Thymus (tissue), 11 donors: ENCODE measurements at regions not wholly inside any gene's neighbourhood (a gene's known extent, or its start where the extent isn't known, plus 50 kb on each side); places are given as distances from the start of the nearest gene placed in this dataset.
A peak's percentile ranks its signal among the peaks of the same experiment; 100 is the strongest.

ENCODE experiments used
- DNase-seq, 9 donors: peaks; one replicate each; pipeline ENCODE4 v3.0.0-alpha.2; 2013; ENCODE audit warnings: low spot score in 9 of 9, low read depth in 6 of 9, missing footprints in 1 of 9
- H3K27ac ChIP-seq, 2 donors: one replicate each; pipeline ENCODE4 v1.5.1; 2013; ENCODE audit warnings: control low read depth in 1 of 2, low read depth in 1 of 2, low read length in 1 of 2, mild to moderate bottlenecking in 1 of 2, moderate library complexity in 1 of 2
- H3K27me3 ChIP-seq, 2 donors: one replicate each; pipeline ENCODE4 v1.5.1; 2013; ENCODE audit warnings: low read length in 1 of 2; ENCODE audit not compliant: control insufficient read depth in 2 of 2, insufficient read depth in 1 of 2
- H3K36me3 ChIP-seq, 2 donors: one replicate each; pipeline ENCODE4 v1.5.1; 2013; ENCODE audit warnings: low read length in 1 of 2, mild to moderate bottlenecking in 1 of 2, moderate library complexity in 1 of 2; ENCODE audit not compliant: control insufficient read depth in 2 of 2, insufficient read depth in 2 of 2
- H3K4me1 ChIP-seq, 2 donors: one replicate each; pipeline ENCODE4 v1.5.1; 2013; ENCODE audit warnings: low read length in 2 of 2; ENCODE audit not compliant: control insufficient read depth in 2 of 2, insufficient read depth in 2 of 2
- H3K4me3 ChIP-seq, 2 donors: one replicate each; pipeline ENCODE4 v1.5.1; 2013; ENCODE audit warnings: low read length in 2 of 2, control low read depth in 1 of 2, mild to moderate bottlenecking in 1 of 2
- H3K9me3 ChIP-seq, 2 donors: one replicate each; pipeline ENCODE4 v1.5.1; 2013; ENCODE audit warnings: low read length in 1 of 2, mild to moderate bottlenecking in 1 of 2; ENCODE audit not compliant: control insufficient read depth in 2 of 2, insufficient read depth in 1 of 2
- WGBS: extraction: QIAGEN DNeasy Blood & Tissue Kit; methylation state at CpG from one replicate; pipeline ENCODE4 v1.1.7; 2013; 5-methylcytosine and 5-hydroxymethylcytosine counted together
- donor health status: healthy.

DNA sequence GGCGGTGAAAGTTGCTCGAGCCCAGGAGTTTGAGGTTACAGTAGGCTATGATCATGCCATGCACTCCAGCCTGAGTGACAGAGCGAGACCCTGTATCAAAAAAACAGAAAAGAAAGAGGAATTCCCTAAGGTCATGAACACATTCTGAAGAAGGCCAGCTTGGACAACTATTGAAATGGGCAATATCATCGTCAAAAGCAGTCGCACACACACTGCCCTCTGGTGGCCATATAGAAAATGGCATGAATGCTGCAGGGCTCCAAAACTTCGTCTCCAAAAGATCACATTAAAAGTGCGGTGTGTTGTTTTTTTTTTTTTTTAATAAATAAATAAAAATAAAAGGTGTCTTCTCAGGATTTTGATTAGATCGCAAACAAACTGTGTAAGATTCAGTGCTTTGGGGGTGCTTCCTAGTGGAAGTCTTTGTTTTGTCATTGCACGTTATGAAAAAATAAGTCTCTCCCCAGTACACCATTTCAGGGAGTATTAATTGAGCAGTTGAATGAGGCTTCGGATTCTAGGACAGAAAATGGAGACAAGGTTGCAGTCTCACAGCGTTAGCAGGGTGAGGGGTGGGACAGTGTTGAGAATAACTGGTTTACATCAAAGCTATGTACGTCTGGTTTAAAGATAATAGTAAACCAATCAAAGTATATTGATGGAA is 87.5 kb upstream of the FMN2 start:
- H3K36me3 ChIP-seq = no peaks in the 10 kb centered on the region
- 55% methylated on average over 12 of the region's 12 CpGs for WGBS
- peak in 2 of 9 donors; percentile 4 to 24 for DNase-seq
- H3K4me1 ChIP-seq = no peaks in the 10 kb centered on the region
- H3K4me3 ChIP-seq = no peak overlapping the region
- H3K27ac ChIP-seq = no peak overlapping the region
- H3K27me3 ChIP-seq = peaks cover 0 to 12% of the 10 kb centered on the region in 2 donors
- H3K9me3 ChIP-seq = no peaks in the 10 kb centered on the region

DNA sequence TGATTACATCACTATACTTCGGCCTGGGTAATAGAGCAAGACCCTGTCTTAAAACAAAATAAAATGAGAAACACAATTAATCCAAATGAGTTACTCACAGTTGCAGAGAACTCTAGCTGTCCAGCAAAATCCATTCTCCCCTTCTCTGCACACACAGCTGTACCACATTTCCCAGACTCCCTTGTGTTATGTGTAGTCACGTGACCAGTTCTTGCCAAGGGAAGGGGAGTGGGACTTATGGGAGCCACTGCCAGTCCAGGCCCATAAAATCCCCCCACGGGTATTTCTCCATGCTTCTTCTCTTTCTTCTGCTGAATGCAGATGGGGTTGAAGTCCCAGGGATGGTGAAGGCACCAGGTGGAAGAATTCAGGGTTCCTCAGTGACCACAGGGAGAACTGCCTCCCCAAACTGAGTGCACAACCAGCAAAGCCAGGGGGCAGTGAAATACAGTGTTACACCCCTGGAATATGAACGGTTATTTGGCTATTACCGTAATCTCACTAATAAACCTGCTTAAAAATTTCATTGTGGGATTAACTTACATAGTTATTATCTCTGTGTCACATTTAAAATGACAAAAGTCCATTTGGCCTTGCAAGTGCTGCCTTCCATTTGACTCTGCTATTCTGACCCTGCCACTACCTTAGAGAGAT is 85.6 kb upstream of the FMN2 start:
- Histone ChIP-seq H3K9me3 (no peaks in the 10 kb centered on the region), H3K4me3 (no peak overlapping the region), H3K27me3 (peaks cover 0 to 2% of the 10 kb centered on the region in 2 donors), H3K27ac (no peak overlapping the region), H3K4me1 (no peaks in the 10 kb centered on the region), H3K36me3 (no peaks in the 10 kb centered on the region)
- no peak for DNase-seq
- WGBS = 89% methylated on average over 5 of the region's 5 CpGs

DNA sequence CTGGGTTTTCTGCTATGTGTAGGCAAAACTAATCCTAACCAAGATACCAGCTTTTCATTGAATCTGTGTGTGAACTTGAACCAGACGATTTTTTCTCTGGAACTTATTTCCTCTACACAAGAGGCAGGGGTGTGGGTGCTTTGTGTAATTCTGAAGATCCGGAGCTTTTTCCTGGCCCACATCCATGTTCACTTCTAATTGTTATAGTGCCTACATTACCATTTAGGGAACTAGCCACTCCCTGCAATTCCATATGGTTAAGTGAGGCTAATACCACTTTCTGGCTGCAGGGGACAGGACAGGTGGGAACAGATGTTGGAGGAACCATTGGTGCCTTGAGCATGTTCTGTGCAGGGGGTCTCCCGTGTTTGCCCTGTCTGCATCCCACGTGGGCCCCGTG is 83.4 kb upstream of the FMN2 start:
- Histone ChIP-seq H3K27me3 (no peaks in the 10 kb centered on the region), H3K27ac (no peak overlapping the region), H3K36me3 (no peaks in the 10 kb centered on the region), H3K4me3 (no peak overlapping the region), H3K9me3 (no peaks in the 10 kb centered on the region), H3K4me1 (no peaks in the 10 kb centered on the region)
- no peak for DNase-seq
- 91% methylated on average over 5 of the region's 5 CpGs for WGBS

DNA sequence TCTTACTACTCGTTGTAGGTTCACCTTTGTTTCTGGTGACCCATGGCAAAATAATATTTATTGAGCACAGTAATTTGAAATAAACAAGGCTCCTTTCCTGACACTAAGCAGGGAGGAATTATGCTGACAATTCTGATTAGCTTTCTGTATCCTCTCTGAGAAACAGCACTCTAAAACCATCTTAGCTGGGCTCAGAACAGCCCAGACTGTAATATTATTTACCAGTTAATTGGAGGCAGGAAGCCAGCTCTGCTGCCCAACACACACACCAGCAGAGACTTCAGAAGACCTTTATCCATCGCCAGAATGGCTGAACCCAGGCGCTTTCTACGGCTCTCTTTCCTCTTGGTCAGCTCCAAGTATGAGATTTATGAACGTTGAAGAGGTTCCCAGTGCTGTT is 77.6 kb upstream of the FMN2 start:
- H3K27me3 ChIP-seq = no peaks in the 10 kb centered on the region
- no peak overlapping the region for H3K27ac ChIP-seq
- no peaks in the 10 kb centered on the region for H3K36me3 ChIP-seq
- H3K9me3 ChIP-seq = no peaks in the 10 kb centered on the region
- DNase-seq = no peak
- H3K4me1 ChIP-seq = no peaks in the 10 kb centered on the region
- no peak overlapping the region for H3K4me3 ChIP-seq
- WGBS = 85% methylated on average over 5 of the region's 5 CpGs

DNA sequence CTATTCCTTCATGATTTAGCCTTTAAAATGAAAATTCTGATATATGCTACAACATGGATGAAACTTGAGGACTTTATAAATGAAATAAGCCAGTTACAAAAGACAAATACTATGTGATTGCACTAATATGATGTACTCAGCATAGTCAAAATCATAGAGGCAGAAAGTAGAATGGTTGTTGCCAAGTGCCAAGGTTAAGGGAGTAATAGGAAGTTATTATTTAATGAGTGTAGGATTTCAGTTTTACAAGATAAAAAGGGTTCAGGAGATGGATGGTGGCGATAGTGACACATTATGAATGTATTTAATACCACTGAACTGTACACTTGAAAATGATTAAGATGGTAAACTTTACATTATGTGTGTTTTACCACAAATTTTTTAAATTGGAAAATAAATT is 73.1 kb upstream of the FMN2 start:
- Histone ChIP-seq H3K27ac (no peak overlapping the region), H3K27me3 (no peaks in the 10 kb centered on the region), H3K4me1 (no peaks in the 10 kb centered on the region), H3K9me3 (no peaks in the 10 kb centered on the region), H3K36me3 (no peaks in the 10 kb centered on the region), H3K4me3 (no peak overlapping the region)
- DNase-seq = no peak
- 47% methylated on average over 1 of the region's 1 CpG for WGBS

DNA sequence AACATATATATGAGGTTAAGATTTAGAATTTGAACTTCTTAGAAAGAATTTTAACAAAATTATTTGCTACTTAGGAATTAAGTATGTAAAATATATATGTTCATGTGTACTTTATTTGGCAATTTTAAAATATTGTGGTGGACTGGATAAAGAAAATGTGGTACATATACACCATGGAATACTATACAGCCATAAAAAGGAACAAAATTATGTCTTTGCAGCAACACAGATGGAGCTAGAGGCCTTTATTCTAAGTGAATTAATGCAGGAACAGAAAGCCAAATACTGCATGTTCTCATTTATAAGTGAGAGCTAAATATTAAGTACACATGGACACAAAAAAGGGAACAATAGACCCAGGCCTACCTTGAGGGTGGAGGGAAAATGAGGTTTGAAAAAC is 72.2 kb upstream of the FMN2 start:
- no peak overlapping the region for H3K4me3 ChIP-seq
- H3K9me3 ChIP-seq = no peaks in the 10 kb centered on the region
- no peaks in the 10 kb centered on the region for H3K36me3 ChIP-seq
- H3K27me3 ChIP-seq = no peaks in the 10 kb centered on the region
- H3K27ac ChIP-seq = no peak overlapping the region
- no peaks in the 10 kb centered on the region for H3K4me1 ChIP-seq
- DNase-seq = no peak

DNA sequence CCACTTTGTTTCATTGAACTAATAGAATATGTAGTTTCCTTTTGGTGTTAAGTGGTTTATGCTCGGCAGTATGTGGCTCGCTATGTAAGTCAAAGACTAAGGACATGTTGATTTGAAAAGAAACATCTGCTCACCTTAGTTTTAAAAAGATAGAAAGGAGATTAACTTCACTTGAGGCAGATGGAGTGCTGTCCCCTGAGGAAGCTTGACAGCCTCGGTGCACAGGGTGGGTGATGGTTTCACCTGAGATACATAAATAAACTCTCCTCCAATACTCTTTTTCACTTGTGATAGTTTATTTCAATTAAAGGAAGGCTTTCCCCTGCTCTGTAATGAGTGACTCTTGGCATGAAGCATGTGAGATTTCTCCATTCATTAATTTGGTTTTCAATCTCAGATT is 70.8 kb upstream of the FMN2 start:
- no peak for DNase-seq
- WGBS = 91% methylated on average over 3 of the region's 3 CpGs
- H3K4me1 ChIP-seq = no peaks in the 10 kb centered on the region
- H3K27me3 ChIP-seq = no peaks in the 10 kb centered on the region
- no peak overlapping the region for H3K4me3 ChIP-seq
- no peaks in the 10 kb centered on the region for H3K36me3 ChIP-seq
- no peak overlapping the region for H3K27ac ChIP-seq
- no peaks in the 10 kb centered on the region for H3K9me3 ChIP-seq

DNA sequence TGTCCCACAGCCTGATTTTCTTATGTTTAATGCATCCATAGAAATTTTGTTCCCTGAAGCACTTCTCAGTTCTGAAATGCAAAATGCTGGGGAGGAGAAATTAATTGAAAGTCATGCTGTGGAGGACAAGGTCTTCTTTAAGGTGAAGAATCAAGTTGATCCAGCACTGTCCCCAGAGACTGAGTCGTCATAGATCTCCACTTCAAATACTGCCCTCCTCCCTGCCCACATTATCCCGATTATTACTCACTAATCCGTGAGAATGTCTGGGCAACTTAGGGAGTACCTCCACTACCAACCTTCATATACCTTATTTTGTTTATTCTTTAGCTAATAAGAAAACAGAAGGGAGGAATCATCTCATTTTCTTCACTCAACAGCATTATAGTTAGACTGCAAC is 70.0 kb upstream of the FMN2 start:
- no peaks in the 10 kb centered on the region for H3K4me1 ChIP-seq
- no peaks in the 10 kb centered on the region for H3K27me3 ChIP-seq
- WGBS = 87% methylated on average over 3 of the region's 3 CpGs
- H3K4me3 ChIP-seq = no peak overlapping the region
- DNase-seq = no peak
- no peaks in the 10 kb centered on the region for H3K9me3 ChIP-seq
- H3K36me3 ChIP-seq = no peaks in the 10 kb centered on the region
- no peak overlapping the region for H3K27ac ChIP-seq

DNA sequence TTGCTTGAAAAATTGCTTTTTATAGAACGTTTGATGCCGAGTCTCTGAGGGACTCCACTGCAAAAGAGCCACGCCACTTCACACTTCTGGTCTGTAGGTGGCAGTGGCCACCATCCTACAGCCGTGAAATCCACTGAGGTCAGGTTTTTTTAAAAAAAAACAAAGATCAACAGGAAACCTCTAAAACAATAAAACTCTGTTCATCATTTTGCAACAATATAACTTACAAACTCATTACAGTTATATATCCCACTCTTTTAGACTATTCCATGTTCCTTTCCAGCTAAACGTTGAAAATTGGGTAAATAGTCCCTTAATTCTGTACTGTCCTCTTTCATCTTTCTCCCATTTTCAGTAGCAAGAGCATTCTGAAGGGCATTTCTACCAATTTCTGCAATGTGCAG is 64.6 kb upstream of the FMN2 start:
- Histone ChIP-seq H3K36me3 (no peaks in the 10 kb centered on the region), H3K27ac (no peak overlapping the region), H3K4me1 (no peaks in the 10 kb centered on the region), H3K27me3 (no peaks in the 10 kb centered on the region), H3K4me3 (no peak overlapping the region), H3K9me3 (no peaks in the 10 kb centered on the region)
- 12% methylated on average over 5 of the region's 5 CpGs for WGBS
- peak in 2 of 9 donors; percentile 8 to 16 for DNase-seq
